DLD1 (cell line): ENCODE measurements at regions not wholly inside any gene's neighbourhood (a gene's known extent, or its start where the extent isn't known, plus 50 kb on each side); places are given as distances from the start of the nearest gene placed in this dataset.
"Not testable (repeated sequence)": the region's sequence is repeated elsewhere in the genome, so short reads cannot be mapped to it uniquely, and the experiment has no call there.

Source experiments
- in situ Hi-C: cut with HindIII; loops from 2 replicates; pipeline ENCODE4 v1.10.0; 2017; ENCODE audit warnings: low sequenced_read_pairs

DNA sequence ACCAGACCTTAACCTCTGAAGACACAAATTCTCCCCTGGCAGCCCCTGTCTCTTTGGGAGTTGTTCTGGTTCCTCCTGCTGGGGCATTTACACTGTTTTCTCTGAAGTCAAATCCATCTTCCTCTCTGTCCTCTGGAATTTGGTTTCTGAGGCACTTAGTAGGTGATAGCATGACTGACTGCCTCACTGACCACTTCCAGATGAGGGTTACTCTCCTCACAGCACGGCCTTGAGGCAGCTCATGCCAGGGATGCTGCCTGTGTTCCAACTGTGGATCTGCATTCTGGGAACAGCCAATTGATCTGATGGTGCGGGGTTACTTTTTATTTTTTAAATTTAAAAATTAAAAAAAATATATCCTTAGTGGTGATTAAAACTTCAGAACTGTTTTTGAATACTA is 140.9 kb upstream of the ROPN1 start:
- in situ Hi-C loops = no loop called here

DNA sequence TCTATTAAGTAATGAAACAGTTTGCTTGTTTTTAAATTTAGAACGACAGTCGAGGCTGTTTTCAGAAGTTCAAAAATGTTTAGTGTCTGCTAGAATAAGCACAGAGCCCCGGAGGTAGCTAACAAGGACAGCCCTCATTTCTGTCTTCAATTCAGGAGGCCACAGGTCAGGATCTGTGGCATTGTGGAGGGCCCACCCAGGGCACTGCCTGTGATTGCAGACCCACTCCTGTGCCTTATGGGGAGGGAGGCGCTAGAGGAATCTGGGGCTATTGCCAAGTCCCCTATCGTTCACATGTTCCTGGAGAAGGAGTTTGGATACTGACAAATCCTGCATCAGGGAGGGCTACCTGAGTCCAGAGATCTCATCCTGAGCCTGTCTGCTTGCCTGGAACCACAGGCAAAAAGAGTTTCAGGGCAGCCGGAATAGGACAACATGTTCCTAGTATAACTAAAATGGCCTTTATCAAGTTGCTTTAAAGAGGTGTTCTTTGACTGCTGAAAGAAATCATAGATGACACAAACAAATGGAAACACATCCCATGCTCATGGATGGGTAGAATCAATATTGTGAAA is 141.5 kb upstream of the ROPN1 start:
- in situ Hi-C loops = no loop called here

DNA sequence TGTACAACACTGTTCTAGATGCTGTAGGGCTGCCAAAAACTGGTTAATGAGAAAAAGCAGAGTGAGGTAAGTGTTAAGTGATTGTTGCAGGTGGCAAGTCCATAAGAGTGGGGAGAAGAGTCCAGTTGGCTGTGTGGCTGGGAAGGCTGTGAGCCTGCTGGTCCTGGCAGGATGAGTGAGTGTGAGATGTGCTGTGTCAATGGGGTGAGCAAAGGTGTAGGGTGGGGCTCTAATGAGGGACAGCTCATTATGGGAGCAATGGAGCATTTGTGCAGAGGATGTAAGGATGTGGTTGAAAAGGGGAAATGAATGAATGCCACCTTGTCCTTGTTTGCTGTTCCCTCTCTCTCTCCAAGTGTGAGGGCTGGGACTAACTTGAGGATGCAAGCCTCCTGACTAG is 145.3 kb upstream of the ROPN1 start:
- in situ Hi-C loops = no loop called here

DNA sequence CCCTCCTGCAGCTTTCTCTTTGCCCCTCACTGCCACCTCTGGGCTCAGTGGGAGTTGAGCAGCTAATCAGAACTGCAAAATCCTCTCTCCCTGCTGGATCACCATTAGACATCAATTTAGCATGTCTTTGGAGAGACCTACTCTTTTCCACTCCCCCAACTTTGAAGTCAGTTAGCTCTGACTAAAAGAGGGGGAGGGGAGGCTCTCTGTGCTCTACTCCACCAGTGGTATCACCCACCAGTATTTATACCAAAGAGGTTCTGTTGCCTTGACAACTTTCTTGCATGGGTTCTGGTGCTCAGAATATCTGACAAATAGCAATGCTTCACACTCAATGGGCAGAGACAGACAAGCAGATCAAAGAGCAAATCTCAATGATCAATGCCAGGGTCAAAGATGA is 146.2 kb upstream of the ROPN1 start:
- in situ Hi-C loops = no loop called here

DNA sequence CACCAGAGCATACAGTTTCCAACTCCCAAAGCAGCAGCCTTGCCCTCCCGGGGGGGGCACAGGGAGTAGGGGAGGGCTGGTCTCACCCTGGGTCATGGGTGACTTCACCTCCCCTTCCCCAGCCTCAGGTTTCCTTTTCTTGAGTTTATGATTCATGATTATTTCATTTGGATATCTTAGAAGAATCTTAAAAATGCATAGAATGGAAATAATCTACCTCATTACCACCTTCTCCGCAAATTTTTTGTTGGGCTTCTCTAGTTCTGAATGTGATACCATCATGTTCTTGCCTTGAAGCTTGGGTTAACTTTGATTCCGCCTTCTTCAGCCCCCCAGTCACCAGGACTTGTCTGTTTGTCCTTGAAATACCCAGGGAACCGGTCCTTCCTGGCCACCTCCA is 148.8 kb upstream of the ROPN1 start:
- in situ Hi-C loops = no loop called here

DNA sequence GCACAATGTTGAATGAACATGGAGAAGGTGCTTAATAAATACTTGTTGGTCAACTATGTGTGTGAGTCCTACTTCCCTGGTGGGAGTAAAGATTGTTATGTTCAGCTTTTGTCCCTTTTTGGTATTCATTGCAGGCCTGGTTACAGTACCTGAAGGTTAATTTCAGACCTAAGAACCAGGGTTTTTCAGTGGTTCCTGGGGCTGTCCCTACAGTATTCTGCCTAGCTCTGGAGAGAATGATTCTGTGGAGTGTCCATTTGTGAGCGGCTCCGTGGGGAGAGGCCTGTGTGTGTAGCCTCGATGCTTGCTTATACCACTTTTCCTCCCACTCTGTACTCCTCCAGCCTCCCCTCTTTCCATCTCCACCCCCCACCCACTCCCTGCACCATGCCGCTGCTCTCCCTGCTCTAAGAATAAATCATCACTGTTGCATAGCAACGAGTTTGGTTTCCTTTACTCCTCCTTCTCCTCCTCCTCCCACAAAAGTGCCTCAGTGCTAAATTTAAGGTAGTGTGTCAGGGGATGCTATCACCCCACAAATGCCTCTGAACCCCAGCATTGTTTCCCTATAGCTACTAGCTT is 150.6 kb upstream of the ROPN1 start:
- in situ Hi-C loops = no loop called here

DNA sequence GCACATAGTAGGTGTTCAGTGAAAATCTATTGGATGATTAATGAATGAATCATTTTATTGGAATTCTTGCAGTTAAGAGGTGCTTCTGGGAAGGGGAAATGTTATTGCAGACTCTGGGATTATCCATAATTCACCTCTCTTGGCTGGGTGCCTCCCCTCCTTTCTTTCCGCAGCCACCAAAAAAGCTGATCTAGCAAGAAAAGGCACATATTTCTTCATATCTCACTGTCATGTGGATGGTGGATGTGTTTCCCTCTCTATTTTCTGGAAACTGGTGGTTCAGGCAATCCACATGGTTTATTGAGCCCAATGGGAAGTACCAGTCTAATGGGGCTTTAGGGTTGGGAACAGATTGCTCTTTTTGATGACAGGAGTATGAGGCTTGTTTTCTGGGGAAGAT is 151.1 kb upstream of the ROPN1 start:
- in situ Hi-C loops = no loop called here

DNA sequence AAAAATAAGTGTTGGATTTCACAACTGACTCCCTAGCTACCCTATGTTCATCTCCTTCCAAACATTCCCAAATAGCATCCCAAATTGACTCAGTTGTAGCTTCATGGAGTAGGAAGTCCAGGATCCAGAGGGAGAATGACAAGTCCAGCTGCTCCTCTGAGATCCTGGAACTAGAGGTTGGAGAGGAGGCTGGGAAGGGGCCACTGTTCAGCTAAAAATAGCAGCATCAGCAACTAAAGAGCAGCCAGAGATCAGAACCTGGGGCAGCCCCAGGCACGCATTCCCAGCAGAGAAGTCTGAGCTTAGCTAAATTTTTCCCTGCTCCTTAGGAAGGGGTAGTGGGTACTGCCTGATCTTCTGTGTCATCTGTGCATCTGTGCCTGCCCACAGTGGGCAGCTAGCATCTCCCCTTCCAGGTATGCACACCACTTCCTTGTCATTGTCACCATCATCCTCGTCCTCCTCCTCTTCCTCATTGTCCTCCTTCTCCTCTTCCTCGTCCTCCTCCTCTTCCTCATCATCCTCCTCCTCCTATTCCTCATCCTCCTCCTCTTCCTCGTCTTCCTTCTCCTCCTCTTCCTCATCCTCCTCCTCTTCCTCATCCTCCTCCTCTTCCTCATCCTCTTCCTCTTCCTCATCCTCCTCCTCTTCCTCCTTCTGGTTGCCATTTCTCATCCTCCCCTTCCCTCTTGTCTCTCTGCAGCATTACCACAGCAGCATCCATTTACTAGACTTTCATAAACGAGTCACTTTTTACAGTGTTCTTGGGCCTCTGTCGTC is 152.3 kb upstream of the ROPN1 start:
- in situ Hi-C loops = no loop called here

DNA sequence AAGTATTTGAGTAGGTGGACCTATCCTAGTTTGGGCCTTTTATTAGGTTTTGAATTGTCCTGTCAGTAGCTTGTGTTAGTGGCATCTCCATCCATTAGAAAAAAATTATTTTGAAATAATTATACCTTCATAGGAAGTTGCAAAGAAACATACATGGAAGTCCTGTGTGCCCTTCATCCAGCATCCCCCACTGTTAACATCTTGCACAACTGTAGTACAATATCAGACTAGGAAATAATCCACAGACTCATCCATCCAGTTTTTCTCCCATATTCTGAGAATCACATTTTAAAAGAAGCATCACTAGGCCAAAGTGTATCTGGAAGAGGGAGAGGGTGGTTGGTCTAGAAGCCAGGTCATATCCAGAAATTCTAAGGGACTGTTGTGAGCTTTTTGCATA is 155.5 kb upstream of the ROPN1 start:
- in situ Hi-C loops = no loop called here

DNA sequence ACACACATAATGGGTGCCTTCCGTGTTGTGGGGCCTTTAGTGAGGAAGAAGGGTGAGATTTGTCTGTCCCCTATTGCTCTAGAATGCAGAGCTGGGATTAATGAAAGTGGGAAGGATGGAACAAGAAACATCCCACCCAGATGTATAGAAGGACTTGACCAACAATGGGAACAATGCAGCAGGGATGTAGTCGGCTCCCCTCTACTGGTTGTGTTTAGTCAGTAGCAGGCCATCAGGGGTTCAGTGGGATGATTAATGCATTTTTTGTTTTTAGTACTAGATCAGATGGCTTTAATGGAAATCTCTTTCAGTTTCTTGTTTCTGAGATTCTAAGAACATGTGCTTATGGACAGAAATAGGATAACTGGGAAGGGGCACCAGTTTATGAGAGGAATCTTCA is 156.0 kb upstream of the ROPN1 start:
- in situ Hi-C loops = no loop called here

DNA sequence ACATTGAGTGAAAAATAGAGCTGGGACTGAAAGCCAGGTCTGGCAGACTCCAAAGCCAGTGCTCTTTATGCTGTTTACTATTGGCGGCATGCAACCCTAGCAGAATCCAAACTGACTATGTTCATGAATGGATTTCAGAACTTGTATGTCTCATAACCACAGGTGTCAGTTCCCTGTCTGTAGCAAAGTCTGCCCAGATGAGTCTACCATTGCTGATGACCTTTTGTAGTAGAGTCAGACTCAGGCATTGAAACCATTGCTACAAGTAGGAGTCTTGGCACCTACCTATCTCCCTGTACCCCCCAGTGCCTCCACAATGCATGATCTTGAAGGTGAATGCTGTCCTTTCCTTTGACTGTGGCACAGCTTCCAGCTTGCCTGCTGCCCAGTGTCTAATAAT is 157.2 kb upstream of the ROPN1 start:
- in situ Hi-C loops = no loop called here

DNA sequence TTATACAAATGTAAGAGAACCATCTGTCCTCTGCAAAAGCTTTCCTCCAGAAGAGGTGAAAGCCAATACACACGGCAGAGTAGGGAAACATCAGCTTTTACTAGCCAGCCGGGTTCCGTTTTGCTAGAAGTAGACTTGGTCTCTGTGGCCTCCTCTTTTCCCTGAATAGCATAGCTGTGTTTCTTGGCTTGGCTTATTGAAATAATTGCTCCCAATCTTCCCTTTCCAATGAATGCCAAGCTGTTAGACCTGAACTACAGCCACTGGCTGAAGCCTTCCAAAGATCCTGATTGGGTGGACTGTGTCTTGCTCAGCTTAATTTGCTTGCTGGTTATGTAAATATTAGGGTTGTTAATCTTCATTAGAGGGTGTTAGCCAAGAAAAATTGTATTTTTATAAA is 157.8 kb upstream of the ROPN1 start:
- in situ Hi-C loops = no loop called here

DNA sequence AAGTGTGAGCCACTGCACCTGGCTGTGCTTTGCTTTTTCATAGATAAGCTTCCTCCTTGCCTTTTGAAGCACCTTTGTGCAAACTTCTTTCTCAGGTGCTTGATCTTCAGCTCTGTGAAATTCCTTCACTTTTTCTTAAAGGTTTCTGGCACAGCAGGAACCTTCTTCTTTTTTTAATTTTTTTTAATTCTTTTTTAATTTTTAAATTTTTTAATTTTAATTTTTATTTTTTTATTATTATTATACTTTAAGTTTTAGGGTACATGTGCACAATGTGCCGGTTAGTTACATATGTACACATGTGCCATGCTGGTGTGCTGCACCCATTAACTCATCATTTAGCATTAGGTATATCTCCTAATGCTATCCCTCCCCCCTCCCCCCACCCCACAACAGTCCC is 161.0 kb upstream of the ROPN1 start:
- in situ Hi-C loops = not testable (repeated sequence)

DNA sequence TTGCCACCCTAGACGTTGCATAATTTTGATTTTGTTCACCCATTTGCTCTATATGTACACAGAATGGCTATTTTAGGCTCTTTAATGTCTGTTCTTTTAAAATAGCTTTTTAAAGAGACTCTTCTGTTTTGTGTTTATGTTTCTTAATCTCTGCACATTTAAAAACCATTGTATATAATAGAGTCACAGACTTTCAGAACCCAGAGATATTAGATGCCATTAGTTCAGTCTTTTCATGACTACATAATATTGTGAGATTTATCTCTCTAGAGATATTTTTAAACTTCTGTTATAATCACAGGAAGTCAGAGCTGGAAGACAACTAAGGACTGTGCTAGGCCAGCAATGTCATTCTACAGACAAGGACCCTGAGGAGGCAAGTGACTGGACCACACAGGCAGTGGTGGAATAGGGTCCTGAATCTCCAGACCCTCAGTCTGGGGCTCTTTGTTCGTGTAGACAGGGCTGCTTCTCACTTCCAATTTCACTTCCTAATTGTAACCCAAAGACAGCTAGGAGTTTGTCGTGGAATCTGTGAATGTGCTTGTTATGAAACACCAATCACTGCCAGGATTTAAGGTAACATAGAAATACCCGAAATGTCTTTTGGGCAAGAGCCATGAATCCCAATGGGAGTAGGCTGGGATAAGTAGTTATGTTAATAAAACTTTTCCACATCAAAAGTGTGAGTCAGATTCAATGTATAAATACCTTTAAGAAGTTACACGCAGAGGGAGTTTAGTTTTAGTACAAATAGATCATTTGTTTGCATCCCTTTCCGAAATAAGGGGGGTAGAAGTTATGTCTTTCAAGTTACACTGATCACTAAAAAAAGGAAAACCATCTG is 165.2 kb upstream of the ROPN1 start:
- in situ Hi-C loops = no loop called here

DNA sequence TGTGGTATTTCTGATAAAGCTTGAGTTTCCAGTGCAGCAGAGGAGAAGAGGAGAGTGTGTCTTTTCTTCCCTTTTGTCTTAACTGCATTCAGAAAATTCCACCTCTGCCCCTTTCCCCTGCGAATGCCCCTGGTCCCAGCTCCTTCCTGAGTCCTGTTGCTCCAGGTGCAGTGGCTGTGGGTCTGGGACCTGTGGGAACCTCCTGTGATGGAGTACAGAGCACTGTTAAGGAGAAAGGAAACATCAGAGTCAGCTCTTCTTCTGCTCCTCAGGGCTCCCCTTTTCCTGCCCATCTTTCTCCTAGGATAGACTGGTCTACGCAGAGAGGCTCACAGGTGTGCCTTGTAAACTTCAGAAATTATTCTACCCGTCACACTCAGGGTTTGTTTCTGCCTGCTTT is 165.8 kb upstream of the ROPN1 start:
- in situ Hi-C loops = no loop called here

DNA sequence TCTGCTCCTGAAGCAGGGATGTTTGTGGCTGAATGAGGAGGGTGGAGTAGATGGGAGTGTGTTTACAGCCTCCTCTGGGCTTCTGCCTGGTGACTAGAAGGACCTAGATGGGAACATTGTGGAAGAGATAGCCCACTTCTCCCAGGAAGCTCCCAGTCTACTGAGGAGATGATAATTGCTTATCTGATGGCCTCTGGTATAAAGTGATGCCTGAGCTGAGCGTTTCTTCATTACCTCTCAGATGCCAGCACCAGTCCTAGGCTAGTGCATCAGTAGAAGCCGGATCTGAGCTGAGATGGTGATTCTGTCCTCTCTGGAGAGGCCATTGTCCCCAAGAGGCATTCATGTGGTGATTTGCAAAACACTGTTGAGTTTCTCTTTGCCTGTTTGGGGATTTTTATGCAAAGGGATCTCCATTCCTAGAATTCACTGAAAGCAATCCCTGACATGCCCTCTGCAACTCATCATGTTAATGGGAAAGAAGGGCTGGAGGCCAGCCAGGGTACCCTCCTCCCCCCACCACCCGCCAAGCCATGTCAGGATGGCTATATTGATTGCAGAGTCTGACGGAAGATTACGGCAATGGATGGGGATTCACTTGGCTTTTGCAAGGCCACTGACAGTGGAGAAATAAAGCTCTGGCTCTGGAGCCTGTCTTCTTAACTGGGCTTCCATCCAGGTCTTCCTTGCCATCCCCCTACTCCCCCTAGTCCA is 166.4 kb upstream of the ROPN1 start:
- in situ Hi-C loops = no loop called here

DNA sequence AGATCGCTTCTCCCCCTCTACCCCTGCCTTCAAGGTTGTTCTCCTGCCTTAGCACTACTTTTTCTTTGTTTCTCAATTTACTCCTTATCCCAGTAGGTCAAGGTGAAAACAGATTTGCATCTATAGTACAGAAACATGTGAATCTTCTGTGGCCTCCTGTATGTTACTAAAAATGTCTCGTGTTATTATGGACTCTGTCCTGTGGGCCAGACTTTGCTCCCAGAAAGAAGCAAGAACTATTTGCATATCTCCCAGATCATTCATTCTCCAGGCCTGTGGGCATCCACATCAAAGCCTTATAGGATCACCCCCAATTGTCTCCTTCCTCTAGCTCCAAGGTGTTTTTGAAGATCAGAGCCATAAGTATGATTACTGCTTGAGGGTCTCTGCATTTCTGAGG is 169.5 kb upstream of the ROPN1 start:
- in situ Hi-C loops = no loop called here

DNA sequence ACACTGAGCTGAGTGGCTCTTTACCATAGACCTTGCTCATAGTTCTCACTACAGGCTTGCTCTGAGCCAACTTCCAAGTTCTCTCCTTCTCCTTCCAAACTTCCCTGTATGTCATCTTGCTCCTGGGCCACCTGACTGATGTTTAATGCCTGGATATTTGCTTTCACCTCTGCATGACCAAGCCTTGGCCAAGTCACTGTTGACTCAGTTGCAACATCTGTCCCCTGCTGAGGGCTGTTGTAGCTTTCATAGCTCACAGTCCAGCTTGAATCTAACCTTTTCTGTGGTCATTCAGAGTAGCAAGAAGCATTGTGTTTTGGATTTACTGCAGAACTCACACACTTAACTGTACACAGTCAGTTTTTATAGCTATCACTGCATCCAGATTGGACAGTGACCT is 171.8 kb upstream of the ROPN1 start:
- in situ Hi-C loops = no loop called here

DNA sequence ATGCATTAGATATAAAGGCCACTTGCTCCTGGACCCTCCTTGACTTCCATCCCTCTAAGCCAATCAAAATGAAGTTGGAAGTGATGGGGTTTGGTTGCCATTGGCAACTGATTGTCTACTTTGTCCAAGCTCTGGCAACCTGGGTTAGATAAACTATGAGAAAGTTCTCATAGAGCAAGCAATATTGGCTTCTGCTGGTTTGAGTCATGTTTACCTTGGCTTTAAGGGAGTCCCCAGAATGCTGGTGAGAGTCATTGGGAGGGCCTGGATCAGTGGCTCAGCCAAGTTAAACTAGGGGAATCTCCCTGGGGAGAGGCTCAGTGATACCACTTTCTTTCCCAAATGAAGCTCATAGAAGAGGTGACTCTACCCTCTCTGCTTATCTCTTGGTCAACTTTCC is 176.3 kb upstream of the ROPN1 start:
- in situ Hi-C loops = no loop called here

DNA sequence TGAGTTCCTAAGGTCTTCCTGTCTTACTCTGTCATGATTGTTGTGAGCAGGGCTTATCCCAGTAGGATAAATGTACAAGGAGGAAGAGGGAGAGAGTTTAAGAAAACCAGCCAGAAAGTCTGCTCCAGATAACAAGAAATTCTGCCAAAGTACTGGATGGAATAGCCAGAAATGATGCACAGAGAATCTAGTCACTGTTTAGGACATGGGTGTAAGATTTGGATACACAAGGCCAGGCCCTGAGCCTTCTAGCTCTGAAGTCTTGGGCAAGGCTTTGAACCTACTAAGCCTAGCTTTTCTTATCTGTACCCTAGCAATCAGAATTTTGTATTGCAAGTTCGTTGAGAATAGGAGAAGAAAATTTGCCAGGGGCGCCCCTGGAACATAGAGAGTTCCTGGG is 180.4 kb upstream of the ROPN1 start:
- in situ Hi-C loops = no loop called here

DNA sequence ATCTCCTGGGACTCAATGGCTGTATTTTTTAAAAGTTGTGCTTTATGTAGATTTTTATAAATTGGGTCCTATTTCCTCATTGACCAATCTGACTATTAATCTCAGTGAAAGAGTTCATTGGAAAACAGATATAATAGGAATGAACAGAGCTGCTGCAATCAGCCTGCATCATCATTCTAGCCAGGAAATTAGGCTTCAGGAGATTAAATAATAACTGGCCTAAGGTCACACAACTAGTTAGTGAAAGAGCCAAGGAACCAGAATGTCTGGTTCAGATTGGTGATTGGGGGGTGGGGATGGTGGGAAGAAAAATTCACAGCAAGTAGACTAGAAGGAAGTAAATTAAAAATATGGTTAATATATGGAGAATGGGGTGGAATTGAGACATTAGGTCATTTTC is 180.9 kb upstream of the ROPN1 start:
- in situ Hi-C loops = no loop called here
